ENCODE measurements at regions not wholly inside any gene's neighbourhood (a gene's known extent, or its start where the extent isn't known, plus 50 kb on each side); places are given as distances from the start of the nearest gene placed in this dataset.

DNA sequence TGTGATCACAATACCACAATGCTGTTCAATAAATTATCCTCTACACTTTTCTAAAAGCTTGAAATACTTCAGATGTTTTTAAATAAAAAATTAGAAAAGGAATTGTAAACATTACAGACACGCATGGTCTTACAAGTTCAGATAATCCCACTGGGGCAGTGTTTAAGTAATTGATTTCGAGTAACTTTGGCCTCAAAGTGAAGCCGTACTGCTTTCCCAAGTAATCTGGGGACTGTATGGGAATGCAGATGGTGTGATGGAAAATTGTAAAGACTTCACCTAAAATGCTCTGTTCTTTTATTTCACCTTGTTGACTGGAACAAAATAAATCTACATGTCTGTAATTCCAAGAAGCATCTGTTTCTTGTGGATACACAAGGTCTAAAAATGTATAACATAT lies 401.7 kb upstream of the LYPLAL1 start:
- DNase-seq (ENCODE audit: low read depth), result no peak

DNA sequence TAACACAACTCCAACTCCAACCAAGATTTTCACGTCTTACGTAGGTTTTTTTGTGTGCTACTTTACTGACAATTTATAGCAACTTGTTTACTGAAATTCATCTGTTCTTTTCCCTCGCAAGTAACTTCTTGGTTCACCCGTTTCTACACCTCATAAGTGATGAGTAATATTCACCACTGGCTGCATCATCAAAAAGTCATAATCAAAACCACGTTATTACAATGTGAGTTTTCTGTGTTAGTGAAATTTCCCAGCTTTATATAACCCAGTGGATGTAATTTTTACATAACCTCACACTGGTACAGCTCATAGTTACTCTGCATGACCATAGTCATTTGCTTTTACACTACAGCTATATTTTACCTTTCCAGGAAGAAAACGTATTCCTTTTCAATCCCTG lies 401.1 kb upstream of the LYPLAL1 start:
- DNase-seq (ENCODE audit: low read depth), result peak; percentile 32

DNA sequence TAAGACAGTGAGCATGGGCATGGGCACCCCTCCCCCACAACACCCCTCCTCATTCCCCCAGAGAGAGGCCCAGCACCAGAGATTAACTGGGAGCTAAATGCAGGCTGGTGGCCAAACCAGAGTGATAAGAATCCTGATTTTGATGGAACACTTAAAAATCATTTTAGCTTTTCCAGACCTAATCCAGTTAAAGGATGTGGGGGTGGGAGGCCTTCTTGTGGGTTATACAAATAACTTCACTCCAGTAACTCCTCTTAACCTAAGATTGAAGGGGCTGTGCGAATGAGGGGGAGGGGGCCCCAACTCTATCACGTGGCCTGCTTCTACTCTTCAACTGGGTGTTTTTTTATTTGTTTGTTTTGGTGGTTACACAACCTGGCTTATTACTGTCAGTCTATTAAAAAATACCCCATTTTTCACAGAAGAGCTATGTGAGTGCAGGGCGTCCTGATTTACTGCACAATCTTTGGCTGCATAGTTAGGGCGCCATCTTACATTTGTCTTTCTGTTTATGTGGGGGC lies 398.1 kb upstream of the LYPLAL1 start:
- no peak for DNase-seq (ENCODE audit: low read depth)

DNA sequence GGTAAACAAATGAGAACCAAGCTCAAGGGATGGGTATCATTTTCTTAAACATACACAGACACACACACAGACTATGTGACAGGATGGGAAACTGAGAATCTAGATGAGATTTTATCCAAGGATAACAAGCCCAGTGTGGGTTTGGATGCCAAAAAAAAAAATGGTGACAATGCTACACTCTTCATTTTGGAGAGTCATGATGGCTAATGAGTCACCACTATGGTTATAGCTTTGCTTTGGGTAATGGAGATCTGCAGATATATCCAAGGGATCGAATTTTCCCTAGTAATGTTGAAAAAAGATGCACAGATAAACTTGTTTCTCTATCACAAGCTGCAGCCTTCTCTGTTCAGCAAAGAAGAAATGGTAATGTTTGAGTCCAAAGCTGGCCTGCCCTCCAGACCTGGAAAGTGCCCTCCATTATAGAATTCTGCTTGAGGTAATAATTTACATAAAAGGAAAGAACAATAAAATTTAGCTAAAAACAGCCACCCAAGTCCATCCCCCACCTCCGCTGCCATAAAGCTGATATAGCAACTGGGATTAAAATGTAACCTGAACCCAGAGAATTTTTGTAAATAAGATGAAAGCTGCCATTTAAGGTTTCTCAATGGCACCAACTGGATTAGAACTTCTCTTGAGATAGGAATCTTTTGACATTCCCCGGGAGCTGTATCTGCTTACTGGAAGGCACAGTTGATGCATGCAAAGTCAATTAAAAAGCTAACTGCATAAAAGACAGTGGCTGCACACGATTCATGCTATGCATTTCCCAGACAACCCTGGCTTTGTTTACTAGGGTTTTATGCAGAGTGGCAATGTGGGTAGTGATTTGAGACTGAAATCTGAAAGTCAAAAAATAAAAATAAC lies 395.2 kb upstream of the LYPLAL1 start:
- DNase-seq (ENCODE audit: low read depth), result no peak

DNA sequence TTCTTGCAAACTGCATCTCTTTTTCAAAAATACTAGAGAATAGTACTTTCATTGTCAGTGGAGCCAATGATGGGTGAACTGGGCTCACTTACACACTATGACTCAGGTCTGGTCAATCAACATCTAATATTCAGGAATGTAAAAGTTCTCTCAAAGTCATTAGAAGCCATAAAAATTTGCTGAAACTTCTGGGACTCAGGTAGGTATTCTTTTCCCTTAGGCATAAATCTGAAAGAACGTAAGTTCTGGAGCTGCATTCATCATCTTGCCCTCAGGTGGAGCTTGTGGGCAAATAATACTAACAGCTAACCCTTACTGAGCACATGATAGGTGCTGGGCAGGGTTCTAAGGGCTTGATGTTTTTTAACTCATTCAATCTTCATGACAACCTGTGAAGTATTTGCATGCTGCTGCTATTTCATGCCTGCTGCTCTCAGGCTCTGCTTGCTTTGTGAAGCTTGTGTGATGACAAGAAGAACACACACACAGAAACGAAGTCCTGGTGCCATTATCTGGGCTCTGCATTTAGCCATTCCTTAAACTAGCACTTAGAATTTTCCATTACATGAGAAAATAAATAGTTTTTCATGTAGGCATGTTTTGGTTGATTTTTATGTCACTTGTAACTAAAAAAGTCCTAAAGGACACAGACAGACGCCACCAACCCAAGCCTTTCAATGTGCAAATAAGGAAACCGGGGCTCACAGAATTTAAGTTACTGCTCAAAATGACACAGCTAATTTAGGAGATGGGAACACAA lies 394.2 kb upstream of the LYPLAL1 start:
- no peak for DNase-seq (ENCODE audit: low read depth)

DNA sequence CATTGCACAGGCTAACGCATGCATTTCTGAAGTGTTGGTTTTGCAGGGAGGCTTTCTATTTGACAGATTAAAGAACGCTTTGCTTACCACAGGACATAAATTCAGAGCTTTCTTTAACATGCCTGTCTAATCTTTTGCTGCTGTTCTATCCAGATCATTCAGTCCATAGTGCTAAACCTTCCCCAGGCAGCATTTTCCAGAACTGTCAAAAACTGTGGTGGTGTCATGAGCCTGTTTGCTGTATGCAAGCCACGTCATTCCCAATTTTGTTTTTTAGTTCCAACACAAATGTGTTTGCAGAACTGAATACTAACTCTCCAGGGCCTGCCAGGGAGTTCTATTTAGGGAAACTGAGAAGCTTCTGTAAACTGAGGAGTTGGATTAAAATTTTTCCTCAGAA lies 390.5 kb upstream of the LYPLAL1 start:
- DNase-seq (ENCODE audit: low read depth), result no peak

DNA sequence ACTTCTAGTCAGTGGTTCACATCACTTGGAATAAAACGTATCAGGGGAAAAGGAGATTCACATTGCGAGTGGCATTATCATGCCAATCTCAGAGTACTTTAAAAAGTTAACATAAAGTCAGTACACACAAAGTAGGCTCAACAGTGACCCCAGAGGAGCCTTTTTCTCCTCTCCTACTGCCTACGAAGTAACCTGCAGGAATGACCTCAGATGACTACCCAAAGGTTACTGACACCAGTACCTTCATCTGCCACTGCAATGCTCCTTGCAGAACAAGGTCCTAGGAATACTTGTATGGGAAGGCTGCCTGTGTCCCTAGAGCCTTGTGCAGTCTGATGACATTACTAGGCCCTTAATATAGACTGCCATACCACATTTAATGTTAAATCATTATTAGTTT lies 389.8 kb upstream of the LYPLAL1 start:
- no peak for DNase-seq (ENCODE audit: low read depth)

DNA sequence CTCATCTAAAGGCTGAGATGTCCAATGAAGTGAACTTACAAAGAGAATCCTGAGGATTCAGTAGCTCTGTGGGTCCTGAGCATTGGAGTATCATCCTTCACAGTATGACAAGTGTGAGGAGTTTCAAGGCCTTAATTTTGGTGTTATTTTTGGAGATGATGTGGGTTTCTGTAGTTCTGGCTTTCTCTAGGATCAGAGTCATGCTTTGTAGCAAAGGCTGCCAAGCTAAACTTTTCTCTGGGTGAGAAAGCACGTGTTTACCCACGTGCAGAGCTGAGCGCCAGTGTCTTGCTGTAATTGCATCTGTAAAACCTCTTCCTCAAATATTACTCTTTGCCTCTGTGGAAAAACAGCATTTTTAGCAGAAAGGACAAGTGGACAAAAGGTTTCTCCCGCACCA lies 387.8 kb upstream of the LYPLAL1 start:
- DNase-seq (ENCODE audit: low read depth), result peak; percentile 14

DNA sequence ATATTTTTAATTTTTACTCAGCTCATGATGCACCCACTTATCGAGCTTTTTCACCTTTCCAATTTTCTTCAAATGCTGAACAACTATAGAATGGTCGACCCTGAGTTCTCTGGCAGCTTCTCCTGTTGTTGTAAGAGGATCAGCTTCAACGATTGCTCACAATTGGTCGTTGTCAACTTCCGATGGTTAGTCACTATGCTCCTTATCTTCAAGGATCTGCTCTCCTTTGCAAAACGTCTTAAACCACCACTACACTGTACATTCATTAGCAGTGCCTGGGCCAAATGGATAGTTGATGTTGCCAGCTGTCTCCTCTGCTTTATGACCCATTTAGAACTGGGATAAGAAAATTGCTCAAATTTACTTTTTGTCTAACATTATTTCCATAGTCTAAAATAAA lies 385.9 kb upstream of the LYPLAL1 start:
- no peak for DNase-seq (ENCODE audit: low read depth)

DNA sequence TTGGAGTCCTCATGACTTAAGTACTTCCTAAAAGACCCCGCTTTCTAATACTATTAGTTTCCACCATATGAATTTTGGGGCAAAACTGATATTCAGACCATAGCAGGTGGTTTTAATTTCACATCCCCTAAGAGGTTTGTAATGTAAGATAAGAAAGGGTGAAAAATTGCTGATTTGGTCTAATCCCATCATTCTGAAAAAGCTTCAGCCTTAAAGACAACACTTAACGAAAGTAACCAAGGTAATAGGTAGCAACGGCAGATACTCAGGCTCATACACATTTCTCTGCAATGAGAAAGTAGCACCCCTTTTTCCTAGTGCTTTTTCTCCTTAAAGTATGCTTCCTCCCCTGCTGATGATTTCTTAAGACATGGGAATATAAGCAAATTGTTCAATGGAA lies 376.9 kb upstream of the LYPLAL1 start:
- DNase-seq (ENCODE audit: low read depth), result no peak

DNA sequence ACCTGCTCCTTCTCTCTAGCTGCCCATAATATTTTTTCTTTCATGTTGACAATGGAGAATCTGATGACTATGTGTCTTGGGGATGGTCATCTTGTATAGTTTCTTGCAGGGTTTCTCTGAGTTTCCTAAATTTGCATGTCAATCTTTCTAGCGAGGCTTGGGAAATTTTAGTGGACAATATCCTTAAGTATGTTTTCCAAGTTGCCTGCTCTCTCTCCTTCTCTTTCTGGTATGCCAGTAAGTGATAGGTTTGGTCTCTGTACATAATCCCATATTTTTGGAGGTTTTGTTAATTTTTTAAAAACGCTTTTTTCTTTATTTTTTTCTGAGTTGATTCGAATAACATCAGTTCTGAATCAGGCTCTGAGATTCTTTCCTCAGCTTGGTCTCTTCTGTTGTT lies 370.9 kb upstream of the LYPLAL1 start:
- no peak for DNase-seq (ENCODE audit: low read depth)

DNA sequence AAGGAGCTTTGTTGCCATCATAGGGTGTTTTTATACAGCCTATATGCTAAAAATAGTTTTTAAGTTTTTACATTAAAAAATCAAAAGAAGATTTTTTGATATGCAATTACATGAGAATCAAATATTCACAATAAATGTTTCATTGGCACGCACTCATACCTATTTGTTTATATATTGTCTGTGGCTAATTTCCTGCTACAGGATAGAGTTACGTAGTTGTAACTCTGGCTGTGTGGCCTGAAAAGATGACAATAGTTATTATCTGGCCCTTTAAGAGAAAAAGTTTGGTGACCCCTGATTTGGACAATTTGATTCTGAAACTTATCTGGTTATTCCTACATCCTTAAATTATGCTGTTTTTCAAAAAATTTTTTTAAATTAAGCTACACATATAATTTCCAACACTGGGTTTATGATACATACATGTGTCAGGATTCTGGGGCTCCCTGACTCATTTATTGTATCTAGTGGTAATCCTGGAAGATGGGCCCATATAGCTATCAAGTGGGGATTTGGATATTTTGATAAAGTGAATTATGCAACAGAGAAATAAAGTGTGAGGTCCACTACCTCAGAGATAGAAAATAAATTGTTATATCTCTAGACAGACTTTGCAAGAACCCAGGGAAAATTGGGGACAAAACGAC lies 370.2 kb upstream of the LYPLAL1 start:
- DNase-seq (ENCODE audit: low read depth), result no peak

DNA sequence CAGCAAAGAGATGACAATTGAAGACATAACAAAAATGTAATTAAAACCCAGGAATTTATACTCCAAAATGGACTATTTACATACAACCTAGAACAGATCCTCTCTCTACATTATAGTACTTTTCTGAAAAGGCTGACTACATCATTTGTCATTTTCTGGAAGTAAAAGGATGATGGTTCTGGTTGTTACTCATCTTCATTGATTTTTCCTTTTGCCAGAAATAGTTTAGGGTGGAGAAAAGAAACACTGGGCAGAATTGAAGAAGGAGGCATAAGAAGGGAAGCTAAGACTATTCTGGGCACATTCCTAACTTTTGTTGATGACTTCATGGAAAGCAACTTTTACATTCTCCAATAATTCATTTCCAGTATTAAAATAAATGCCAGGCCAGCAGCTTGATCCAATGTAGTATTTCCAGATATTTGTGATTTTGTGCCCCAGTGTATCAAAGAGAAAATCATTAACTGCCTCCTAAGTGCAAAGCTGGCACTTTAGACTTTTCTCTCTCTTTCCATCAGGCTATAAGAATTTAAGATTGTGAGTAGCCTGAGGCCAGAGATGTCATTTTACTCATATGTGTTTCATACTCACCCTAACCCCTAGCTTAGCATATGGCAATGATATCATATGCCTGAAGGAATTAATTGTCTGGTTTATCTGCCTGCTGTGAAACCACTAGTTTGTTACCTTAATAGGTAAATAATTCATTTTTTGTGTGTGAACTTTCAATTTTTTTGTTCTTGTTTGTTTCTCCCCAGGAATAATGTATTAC lies 369.5 kb upstream of the LYPLAL1 start:
- DNase-seq (ENCODE audit: low read depth), result no peak

DNA sequence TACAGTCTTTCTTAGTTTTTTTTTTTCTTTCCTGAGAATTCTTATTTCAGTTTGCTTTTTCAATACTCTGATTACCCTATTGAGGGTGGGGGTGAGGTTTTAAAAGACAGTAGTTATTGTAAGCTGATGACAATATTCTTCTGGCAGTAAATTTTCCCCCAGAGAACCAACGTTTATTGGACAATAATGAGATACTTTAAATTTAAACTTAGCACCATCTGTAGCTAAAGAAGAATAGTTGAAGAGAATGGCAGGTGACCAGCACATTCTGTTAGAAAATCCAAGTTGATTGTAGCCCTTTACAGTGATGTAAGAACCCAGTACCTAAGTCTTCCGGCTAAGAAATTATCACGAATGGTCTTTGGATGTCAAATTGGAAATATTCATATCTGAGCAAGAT lies 364.6 kb upstream of the LYPLAL1 start:
- no peak for DNase-seq (ENCODE audit: low read depth)

DNA sequence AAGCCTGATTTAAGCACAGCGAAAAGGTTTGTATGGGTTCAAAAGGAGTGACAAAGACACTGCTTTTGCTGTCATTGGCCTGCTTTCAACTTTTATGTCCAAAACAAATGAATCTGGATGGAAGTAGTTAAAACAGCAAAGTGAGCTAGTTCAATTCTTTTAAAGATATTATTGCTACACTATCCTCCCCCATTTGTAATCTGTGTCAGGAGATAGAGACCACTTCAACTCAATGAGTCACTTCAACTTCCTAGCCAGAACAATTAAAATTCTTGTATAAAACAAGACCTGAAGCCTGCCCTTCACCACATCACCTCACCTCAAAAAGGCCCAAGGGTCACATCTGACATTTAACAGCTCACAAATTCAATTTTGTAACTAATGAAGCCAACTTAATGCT lies 364.1 kb upstream of the LYPLAL1 start:
- no peak for DNase-seq (ENCODE audit: low read depth)

DNA sequence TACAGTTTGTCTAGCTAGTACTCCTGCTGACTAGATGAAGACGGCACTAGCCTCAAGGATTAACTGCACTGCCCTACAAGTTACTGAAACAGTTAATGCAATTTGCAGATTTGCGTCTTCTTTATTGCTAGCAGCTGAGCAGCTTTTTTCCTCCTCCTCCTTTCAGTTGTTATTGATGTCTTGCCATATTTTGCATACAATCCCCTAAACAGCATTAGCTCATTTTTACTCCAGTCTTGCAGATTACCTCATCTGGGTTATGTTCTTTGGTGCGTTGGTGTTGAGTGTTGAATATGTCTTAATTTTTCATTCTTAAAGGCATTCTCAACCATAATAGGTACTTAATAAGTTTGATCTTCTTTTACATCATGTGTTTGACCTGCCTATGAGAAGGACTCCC lies 363.4 kb upstream of the LYPLAL1 start:
- no peak for DNase-seq (ENCODE audit: low read depth)

DNA sequence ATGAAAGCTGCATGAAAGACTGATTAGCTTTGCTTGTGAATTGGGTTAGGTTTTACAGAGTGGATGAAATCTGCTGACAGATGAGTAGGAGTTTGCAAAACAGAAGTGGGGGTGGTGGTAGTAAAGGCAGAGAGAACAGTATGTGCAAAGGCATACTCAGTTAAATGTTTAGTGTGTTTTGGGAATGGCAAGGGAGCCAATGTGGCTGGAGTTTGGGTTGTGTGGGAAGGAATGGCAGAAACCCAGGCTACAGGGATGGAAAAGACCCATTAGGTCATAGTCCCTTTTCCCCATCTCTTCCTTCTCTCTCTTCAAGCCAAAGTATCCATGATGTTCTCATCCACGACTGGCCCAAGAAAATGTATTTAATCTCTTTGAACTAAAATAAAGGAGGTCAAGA lies 362.2 kb upstream of the LYPLAL1 start:
- DNase-seq (ENCODE audit: low read depth), result no peak

DNA sequence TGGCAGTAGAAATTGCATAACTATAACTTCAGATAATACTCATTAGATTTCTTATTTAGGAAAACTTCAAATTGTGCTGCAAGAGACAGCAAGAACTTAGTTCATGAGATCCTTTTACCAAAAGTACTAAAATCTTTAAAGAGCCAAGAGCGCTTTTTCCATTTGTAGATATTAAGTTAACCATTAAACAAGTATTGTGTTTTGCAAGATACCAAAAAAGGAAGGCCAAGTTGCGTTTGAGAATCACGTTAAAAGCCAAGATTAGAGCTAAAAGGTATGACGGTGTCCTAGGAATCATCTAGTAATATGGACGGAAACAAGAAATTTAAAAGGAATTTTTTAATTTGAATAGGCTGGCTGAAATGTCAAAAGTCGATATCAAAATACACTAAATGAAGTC lies 361.3 kb upstream of the LYPLAL1 start:
- no peak for DNase-seq (ENCODE audit: low read depth)

DNA sequence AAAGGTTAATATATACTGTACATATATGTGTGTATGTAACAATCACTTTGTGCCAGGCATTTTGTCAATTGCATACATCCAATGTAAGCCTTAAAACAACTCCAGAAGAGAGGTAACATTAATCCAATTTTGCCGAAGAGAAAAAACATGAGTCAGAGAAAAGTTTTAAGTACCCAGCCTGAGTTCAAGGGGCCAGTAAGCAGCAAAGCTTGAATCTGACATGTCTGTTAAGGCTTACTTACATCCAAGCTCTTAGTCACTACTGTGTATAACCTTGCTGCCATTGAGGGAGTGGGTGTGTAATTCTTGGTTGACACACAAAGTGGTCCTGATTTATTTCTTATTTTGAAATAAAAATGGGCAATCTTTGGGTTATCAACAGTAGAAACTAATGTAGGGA lies 360.4 kb upstream of the LYPLAL1 start:
- no peak for DNase-seq (ENCODE audit: low read depth)

DNA sequence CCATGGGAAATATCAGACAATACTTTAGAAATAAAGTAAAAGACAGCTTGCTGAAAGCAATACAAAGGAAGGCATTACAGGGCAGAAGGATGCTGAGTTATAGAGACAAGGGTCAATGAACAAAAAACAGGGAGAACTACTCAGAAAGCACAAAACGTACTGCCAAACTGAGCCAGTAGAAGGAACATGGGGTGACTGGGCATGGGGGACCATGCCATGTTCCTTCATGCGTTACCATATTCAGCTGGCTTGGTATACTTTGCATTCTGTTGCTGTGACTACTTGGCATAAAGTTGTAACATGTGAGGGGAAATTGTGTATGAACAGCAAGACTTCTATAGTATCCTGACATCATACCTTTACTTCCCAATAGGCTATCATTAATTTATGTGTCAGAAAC lies 358.6 kb upstream of the LYPLAL1 start:
- DNase-seq (ENCODE audit: low read depth), result no peak

DNA sequence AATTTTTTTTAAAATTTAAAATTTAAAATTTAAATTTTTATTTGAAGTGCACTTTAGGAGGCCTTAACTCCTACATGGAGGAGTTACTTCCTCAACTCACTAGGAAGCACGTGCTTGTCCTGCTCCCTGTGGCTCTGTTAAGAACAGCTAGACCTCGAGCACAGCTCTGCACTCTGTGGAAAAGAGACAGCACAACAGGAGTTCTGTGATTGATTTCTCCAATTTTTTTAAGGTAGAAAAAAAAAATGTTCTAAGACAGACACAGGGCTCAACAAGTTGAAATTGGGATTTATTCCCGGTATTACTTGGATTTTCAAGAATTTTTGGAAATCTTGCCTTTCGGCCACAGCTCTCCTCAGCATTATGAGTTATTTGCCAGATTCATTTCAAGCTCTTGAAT lies 356.6 kb upstream of the LYPLAL1 start:
- DNase-seq (ENCODE audit: low read depth), result no peak
